Suppressor macrophage (primary cell): ENCODE measurements at regions not wholly inside any gene's neighbourhood (a gene's known extent, or its start where the extent isn't known, plus 50 kb on each side); places are given as distances from the start of the nearest gene placed in this dataset.
A peak's percentile ranks its signal among the peaks of the same experiment; 100 is the strongest.
"Not testable (repeated sequence)": the region's sequence is repeated elsewhere in the genome, so short reads cannot be mapped to it uniquely, and the experiment has no call there.

Experiments
- DNase-seq, 4 experiments: peaks; one replicate each; pipeline ENCODE4 v3.0.0-alpha.2; 2020 to 2022

DNA sequence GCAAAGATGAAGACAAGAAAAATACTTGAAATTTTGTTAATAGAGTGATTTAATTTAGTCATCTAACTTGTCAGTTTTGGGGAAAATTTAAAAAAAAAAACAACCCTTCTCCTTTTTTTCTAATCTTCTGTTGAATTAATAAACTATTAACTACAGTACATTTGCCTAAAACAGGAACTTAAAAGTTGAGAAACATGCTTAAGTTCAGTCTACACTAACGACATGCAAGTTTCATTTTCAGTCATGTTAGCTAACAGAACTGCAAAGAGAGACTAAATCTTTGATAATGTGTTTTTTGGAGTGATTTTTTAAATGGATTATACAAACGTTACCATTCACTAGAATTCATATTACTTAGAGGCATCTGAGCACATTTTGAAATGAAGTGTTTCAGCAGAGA, 71.9 kb upstream of the MBNL1 start:
- peak in 3 of 4 experiments; percentile 27 to 89 (median 86) for DNase-seq

DNA sequence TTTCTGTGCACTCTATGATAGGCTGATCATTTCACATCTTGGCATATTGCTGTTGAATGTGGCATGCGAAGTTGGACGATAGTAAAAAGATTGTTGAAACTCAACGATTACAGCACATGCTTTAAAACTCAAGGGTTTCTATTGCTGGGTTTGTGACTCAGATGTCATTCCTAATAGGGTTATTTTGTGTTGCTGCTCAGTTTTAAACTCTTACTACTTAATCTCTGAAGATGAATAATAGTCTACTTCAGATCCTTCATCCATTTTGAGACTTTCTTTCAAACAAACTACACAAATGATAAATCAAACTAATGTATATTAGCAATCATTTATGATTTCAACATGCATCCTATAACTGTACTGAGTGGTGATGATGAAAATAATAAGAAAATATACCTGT, 71.3 kb upstream of the MBNL1 start:
- peak in 3 of 4 experiments; percentile 19 to 67 (median 63) for DNase-seq

DNA sequence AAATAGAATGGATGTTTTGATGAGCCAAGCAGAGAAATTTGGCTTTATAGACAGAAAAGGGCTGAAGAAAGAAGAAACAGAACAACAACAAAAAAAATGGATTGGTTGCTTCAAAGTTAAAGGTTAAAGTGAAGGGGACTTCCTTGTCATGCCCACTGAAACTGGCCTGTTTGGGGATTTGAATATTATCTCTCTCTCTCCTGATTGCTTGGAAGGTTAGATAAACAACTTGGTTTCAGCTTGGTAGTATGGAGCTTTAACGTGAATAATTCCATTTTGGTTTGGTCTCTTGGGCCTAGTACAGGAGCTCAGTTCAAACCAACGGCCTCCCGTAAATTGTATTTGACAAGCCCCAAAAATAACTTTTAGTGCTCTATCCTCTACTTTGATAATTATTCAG, 70.8 kb upstream of the MBNL1 start:
- peak in 1 of 4 experiments; percentile 34 for DNase-seq

DNA sequence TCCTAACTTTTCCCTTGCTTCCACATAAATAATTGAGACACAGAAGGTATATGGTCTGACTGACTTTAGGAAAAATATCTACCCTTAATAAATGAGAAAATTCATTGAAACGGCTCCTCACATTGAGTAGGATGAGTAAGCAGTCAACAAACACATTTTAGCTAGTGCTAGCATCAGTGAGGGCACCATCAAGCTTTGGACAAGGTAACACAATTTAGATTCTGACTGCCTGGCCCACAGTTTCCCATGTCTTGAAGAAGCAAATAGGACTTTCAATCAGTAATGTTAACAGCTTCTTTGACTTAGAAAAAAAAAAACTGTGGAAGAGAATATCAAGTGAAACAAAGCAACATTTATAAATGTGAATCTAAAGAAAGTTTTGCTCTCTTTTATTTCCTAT, 70.1 kb upstream of the MBNL1 start:
- peak in 2 of 4 experiments; percentile 21 to 43 for DNase-seq

DNA sequence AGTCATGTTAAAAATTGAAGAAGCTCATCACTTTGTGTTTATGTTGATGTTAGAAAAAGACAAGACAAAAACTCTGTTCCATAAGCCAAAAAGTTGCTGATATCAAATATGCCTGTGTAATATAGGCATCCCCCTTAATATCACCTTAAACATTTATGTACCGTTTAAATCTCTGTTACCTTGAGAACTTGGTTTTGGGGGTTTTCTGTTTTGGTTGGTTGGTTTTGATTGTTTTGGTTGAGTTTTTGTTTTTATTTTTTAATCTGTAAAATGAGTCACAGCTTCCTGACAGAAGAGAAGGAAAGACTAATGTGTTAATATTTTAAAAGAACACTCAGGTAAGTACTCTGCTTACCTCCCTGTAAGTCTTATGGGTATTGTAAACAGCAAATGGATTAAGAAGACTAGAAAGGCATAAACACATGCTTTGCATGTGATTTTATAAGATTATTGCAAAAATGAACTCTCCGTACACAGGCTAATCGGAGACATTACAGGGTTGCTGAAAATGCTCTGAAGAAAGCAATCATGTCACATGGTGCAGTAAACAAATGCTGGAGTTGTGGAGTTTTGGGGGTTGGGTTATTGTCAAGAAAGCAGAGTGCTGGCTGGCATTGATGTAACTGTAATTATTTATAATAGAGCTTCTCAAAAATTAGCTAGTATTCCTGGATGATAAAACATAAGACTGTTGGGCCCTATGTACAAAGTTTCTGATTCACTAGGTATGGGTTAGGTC, 69.5 kb upstream of the MBNL1 start:
- DNase-seq = peak in 3 of 4 experiments; percentile 51 to 69 (median 63)

DNA sequence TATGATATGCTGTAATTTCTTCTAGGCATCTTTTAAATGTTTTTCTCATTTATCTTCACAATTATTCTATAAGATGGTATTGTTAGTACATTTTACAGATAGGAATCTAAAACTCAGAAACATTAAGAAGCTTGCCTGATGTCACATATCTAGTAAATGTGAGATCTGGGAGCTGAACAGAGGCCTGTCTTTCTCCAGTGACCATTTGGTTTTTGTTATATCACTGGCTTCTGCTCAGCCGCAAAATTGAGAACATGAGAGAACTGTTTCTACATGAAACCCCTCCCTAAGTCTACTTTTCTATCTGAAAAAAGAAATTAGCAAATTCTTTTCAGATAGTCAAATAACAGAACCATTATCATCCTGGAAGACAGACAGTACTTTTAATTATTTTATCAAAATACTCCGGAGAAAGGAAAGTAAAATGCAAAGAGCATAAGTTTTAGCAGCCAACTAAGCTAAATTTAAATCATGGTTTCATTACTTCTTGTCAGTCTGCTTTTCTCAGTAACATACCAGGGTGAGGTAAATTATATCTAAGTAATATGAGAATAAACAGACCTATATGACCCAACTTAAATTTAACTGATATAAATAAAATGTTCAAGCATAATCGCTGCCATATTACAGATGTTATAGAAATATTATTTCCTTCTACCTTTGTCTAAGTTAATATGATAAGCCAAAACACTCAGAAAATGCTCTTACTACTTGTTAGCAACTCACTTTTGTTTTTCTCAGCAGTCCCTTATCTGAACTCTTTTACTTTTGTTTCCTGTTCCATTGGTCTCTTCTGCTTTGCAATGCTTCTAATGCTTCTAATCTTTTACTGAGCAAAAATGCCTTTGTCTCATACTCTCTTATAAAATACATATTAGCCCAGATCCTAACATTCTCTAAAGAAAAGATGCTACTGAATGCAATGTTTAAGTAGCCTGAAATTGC, 68.0 kb upstream of the MBNL1 start:
- peak in 3 of 4 experiments; percentile 25 to 61 (median 35) for DNase-seq

DNA sequence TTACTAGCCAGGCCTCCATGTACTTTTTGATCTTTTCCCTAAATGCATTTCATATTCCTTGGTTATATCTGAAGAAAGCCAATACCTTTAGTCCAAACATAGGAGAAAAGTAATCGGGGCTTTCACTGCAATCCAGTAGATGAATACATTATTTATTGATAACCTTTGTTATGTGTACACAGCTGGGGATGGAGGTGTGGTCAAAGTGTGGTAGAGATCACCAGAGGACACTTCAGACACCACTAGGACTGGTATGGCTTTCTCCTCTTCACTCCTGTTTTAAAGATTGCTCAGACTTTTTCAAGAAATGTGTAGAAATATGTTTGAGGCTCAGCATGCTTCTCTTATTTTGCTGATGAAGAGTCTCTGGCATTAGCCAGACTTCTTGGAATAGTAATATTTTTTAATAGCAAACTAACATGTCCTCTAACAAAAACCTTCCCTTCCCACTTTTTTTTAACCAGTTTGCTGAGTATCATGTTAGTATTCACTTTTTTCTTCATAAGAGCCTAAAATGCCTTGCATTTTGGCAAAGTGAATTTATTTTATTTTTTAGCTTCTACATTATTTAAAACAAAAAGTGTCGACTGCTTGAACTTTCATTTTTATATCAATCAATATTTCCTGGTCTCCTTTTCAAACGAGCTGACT, 65.6 kb upstream of the MBNL1 start:
- peak in 3 of 4 experiments; percentile 29 to 42 (median 39) for DNase-seq

DNA sequence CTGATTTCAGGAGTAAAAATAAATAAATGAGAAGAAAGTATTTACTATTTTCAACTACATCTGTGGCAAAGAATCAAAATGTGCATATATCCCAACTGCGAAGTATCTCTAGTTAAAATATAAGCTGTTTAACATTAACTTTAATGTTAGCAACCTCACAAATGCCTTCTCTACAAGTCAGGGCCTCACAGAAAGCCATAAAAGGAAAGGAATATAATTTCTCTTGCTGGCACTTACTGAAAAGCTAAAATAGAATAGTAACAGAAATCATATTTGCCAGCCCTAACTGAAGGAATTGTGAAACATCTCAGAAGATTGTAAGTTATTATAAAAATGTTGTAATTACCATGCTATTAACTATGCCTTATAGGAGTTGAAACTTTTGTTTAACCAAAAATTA, 65.1 kb upstream of the MBNL1 start:
- peak in 1 of 4 experiments; percentile 33 for DNase-seq

DNA sequence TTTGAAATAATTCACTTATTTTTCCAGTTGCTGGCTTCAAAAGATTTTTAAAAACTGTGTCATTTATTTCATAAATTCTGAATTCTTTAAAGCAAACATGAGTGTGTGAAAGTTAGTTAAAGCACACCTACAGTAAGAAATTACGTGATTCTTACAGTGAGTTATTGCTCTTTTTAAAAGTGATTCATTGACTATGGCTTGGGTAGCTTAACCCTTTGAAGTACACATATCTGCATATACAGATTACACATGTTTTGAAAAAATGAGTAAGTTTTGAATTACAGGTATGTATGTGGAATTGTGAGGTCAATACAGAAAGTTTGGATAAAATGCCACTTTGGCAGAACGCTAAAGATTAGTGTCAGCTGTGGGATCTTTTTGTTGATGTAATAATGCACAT, 64.5 kb upstream of the MBNL1 start:
- DNase-seq = peak in 2 of 4 experiments; percentile 28 to 41

DNA sequence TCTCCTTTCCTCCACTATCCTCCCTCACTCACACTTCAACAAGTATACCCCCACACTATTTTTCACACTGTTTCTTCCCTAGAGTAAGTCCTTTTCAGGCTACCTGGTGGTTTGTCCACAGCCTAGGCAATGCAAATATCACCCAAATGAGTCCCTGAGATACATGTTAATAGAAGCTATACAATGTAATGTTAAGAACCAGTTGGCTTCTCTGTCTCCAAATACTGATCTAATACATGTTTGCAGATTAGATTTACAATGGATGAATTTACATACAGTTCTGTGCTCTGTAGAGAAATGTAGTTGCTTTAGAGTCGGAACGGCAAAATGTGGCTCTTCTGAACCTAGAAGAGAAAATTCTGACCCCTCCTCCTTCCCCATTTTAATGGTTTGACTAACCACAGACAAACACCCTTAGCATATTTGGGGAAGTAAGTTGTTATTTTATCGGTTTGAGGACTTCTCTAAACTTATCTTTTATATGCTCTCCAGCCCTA, 63.6 kb upstream of the MBNL1 start:
- peak; percentile 65 to 89 (median 78) for DNase-seq

DNA sequence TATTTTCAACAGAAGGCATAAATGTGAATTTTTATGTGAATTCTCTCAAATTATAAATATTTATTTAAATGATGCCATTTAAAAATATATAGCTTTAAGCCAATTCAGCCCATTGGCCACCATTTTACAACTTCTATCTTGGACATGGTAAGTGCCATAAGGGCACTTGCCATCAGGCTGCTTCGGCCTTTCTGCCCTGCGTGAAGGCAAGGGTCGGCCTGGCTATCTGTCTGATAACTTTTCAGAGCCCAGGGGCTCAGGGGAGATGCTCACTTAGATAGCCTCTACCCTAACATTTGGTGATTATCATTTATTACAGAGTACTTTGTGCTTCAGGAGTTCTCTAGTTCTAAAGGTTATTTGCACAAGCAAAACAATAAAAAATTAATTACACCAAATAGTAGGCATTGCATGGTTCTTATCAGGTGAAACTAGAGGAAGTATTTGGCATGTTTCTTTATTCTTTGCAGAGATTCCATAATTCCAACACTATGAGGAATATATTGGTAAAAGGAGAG, 62.4 kb upstream of the MBNL1 start:
- DNase-seq = no peak

DNA sequence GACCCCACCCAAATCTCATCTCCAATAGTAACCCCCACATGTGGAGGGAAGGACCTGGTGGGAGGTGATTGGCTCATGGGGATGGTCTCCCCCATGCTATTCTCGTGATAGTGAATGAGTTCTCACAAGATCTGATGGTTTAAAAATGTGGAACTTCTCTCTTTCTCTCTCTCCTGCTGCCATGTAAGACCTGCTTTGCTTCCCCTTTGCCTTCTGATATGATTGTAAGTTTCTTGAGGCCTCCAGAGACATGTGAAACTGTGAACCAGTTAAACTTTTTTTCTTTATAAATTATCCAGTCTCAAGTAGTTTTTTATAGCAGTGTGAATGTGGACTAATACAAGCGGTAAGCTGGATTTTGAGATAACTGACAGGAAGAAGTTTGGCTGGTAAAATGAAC, 60.3 kb upstream of the MBNL1 start:
- peak in 2 of 4 experiments; percentile 36 to 41 for DNase-seq

DNA sequence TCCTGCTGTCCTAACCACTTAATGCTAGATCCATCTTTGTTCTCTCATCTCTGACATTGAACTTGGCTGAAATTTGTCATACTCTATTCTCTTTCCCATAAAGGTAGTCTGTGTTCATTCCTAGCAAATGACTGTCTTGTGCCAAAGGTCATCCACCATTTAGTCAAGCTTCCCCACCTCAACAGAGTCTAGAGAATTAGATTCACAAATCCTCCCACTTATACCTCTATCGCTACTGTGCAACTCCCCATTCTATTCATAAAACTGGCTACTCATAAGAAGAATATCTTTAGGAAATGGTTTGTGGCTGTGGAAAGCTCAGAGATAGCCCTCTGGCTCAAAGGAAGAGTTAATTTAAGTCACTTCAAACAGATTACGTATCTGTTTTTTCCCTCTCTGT, 59.7 kb upstream of the MBNL1 start:
- DNase-seq = no peak

DNA sequence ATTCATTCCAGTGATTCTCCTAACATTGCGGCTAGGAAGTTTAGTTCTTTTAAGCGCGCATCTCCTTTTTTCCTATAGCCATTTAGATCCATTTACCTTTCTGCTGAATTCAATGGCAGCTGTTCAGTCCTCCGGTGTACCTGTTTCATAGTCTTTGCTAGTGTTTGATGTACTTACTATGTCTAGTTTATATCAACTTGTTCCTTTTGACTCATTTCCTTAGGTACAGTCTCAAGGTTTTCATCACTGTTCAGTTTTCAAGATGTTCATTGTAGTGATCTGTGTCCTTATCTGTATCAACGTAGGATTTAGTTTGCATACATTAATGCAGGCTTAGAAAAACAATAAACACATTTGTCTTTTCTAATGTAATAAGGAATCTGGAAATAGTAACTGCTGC, 59.0 kb upstream of the MBNL1 start:
- DNase-seq = no peak

DNA sequence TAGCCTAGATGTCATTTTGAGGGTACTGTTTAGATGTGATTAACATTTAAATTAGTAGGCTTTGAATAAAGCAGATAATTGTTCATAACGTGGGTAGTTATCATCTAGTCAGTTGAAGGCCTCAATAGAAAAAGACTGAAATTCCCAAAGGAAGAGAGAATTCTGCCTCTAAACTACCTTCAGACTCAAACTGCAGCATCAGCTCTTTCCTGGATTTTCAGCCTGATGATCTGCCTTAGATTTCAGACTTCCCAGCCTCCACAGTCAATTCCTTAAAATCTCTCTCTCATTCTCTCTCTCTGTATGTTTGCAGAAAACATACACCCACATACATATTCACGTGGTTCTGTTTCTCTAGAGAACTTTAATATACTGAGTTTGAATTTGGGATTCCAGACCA, 58.0 kb upstream of the MBNL1 start:
- no peak for DNase-seq

DNA sequence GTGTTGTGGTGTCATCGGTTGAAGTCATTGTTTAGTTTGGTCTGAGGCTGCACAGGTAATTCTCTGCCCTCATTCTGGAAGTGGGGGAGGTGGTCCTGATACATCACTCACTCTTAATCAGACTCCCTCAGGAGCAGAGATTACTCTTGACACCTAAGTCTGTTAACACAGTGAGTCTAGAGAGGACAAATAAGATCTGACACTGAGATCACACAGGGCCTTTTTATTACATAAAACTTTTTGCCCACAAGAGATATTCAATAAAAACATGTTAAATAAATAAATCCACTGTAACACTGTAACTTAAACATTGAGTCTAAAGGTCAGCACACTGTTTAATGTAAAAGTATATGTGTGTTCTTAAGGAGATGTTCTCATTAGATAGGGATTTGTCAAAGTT, 57.1 kb upstream of the MBNL1 start:
- DNase-seq = no peak

DNA sequence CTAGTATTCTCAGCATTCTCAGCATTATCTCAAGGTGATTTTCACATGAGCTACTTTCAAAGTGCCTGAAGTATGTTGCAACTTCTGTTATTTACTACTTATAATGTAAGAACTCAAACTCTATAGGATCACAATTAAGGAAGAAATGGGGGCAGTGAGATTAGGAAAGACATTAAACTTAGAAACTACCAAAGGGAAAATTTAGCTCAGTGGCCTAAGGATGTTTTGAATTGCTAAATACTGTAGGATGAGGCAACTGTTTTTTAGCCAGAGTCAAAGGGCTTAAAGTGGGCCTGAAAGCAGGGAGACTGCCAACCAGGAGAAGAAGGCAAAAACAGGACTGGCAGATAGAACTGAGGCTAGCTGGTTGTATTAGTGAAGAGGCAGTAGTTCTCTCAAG, 55.5 kb upstream of the MBNL1 start:
- DNase-seq = peak in 2 of 4 experiments; percentile 61 to 70

DNA sequence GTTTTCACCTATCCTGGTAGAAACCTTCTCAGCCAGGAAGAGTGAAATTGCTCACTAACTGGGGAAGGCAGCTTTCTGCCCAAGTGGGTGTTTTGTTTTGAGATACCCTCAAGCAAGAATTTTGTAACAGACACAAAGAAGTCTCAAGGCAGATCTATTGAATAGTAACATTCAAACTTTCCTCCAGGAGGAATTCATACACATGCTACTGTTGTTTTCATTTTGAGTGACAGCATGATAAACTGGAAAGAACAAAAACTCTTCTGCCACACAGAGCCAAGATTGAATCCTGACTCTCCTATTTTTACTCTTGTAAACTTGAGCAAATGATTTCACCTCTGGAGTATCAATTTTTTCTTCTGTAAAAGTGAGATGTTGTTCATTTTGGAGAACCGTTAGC, 54.8 kb upstream of the MBNL1 start:
- DNase-seq = no peak

DNA sequence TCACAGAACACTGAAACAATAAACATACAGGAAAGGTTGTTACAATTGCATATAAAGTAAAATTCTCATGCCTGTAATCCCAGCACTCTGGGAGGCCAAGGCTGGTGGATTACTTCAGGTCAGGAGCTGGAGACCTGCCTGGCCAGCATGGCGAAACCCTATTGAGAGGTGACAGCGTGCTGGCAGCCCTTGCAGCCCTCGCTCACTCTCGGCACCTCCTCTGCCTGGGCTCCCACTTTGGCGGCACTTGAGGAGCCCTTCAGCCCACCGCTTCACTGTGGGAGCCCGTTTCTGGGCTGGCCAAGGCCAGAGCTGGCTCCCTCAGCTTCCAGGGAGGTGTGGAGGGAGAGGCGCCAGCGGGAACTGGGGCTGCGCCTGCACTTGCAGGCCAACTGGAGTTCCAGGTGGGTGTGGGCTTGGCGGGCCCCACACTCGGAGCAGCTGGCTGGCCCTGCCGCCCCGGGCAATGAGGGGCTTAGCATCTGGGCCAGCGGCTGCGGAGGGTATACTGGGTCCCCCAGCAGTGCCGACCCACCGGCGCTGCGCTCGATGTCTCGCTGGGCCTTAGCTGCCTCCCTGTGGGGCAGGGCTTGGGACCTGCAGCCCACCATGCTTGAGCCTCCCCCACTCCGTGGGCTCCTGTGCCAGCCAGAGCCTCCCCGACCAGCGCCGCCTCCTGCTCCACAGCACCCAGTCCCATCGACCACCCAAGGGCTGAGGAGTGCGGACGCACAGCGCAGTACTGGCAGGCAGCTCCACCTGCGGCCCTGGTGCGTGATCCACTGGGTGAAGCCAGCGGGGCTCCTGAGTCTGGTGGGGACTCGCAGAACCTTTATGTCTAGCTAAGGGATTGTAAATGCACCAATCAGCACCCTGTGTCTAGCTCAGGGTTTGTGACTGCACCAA, 51.5 kb upstream of the MBNL1 start:
- not testable (repeated sequence) for DNase-seq

DNA sequence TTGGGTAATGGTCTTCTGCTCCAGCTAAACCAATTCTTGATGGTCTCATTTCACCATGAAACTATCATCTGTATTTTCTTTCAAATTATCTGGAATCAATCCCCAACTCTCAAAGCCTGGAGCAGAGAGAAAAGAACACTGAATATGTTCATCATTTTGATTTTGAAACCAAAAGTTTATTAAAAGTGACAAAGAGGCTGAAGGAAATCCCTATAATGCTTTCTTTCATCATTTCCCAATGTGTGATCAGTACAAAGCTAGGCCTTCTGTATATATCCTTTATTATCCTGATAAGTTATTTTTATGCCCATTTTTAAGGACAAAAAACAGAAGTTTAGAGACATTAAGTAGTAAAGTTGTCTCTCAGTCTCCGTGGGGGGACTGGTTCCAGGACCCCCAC, 50.1 kb upstream of the MBNL1 start:
- DNase-seq = no peak
